ENCODE measurements at regions not wholly inside any gene's neighbourhood (a gene's known extent, or its start where the extent isn't known, plus 50 kb on each side); places are given as distances from the start of the nearest gene placed in this dataset.

DNA sequence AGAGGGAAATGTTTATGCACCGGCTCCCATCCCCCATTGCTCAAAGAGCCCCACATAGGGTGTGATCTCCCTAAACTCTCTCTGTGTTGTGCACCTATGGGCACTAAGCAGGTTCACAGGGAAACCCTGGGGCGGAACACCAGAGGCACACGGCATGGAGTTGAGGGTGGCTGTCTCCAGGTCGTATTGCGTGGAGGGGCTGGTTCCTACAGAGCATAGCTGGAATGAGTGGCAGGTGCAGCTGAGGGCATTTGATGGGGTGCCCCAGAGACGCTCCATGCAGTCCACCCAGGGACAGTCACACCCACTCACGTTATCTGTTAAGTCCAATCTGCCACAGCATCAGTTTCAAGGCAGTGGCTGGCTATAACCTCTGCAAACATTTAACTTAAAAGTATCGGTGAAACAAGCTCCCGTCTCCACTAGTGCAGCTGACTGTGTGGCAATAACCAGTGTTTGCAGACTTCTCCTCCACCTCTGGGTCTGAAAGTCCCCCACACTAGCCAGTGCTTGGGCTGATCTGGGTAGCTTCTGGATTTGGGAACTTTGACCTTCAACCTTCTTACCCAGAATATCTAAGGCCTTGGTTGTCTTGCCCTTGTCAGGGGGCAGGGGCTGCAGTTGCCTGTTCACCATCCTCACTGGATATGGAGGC lies 249.2 kb upstream of the ZNF32 start:
- no peak for DNase-seq
- TF ChIP-seq GATA1 (IDR thresholded peaks at IDR 0.05; ENCODE audit: low read depth, low read length): no peak
- TF ChIP-seq POLR2A (IDR thresholded peaks at IDR 0.05; ENCODE audit: low read length): no peak

DNA sequence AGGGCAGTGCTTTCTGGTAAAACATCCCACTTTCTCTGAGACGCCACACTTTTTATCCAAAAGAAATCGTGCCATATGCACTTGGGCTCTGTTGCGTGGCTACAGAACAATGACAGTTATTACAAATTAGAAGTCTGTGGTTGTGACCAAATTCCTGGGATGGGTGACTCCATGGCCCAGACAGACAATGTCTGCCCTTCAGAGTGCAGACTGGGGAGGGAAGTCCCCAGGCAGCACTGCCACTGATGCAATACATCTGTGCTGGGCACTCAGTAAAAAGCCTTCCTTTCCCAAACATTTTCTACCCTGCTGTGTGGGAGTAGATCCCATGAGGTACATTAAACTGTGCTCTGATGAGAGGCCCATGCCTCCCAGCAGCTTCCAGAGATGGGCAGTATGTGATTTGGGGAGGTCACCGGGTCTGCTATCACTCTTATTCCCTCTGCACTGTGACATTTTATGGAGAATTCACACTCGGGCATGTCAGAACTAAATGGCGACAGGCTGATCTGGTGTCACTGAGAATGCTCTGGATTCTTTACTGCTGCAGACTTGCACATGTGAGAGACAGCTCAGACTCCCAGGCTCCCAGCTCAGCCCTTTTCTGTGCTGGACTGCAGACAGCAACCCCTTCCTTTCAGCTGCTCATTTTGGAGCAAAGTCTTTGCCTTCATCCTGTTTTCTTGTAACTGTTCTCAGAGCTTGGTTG lies 243.5 kb upstream of the ZNF32 start:
- TF ChIP-seq GATA1 (IDR thresholded peaks at IDR 0.05; ENCODE audit: low read depth, low read length) (no peak), POLR2A (IDR thresholded peaks at IDR 0.05; ENCODE audit: low read length) (no peak)
- DNase-seq: no peak

DNA sequence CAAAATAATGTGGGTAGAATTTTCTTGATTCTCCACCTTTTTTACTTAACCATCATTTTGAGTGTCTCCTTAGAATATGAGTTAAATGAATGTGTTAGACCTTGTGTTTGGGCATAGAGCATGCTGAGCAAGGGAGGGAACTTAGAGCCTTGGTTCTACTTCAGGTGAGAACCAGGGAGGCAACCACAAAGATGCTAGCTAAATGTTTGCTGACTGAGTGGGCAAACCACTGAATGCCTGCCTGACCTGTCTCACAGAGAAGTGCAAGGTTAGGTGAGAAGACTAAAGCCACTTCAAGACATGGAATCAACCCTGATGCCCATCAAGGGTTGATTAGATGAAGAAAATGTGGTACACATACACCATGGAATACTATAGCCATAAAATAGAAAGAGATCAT lies 242.6 kb upstream of the ZNF32 start:
- TF ChIP-seq POLR2A (IDR thresholded peaks at IDR 0.05; ENCODE audit: low read length) (no peak), GATA1 (IDR thresholded peaks at IDR 0.05; ENCODE audit: low read depth, low read length) (no peak)
- DNase-seq: no peak

DNA sequence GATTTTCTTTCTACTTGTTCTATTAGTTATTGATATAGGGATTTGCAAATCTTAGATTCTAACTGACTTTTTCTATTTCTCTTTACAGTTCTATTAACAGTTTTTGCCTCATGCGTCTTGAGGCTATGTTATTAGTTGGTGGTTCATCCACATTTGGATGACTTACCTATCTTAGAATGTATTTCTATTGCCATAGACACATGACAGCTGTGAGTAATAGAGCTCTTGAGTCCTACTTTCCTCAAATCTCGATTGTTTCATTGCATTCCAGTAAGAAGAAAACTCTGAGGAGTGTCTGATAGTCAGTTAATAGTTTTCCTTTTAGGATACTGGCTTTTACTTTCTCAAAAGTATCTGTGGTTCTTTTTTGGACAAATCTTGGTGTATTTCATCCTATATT lies 241.4 kb upstream of the ZNF32 start:
- TF ChIP-seq POLR2A (IDR thresholded peaks at IDR 0.05; ENCODE audit: low read length) (no peak), GATA1 (IDR thresholded peaks at IDR 0.05; ENCODE audit: low read depth, low read length) (no peak)
- DNase-seq: no peak

DNA sequence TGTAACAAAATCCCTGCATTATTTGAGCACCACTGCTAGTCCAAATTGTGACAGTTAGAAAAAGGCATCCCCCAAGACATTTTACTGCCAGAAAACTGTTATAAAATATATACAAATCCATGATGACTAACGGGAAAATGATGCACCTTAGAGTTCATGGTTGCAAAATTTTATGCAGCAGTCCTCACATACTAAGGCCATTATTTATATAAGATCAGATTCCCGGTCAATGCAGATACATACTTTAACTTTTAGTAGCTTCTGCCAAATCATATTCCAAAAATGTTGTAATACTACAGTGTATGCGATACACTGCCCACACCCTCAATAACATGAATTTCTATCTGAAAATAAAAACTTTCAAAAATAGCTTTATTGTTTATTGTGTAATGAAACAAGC lies 239.9 kb upstream of the ZNF32 start:
- TF ChIP-seq POLR2A (IDR thresholded peaks at IDR 0.05; ENCODE audit: low read length) (no peak), GATA1 (IDR thresholded peaks at IDR 0.05; ENCODE audit: low read depth, low read length) (no peak)
- no peak for DNase-seq

GRCh38 chr10:43885842-43886241 lies 237.2 kb upstream of the ZNF32 start:
- TF ChIP-seq POLR2A (IDR thresholded peaks at IDR 0.05; ENCODE audit: low read length): no peak
- TF ChIP-seq GATA1 (IDR thresholded peaks at IDR 0.05; ENCODE audit: low read depth, low read length): no peak
- DNase-seq: no peak

GRCh38 chr10:43885252-43885651 lies 236.6 kb upstream of the ZNF32 start:
- DNase-seq: no peak
- TF ChIP-seq POLR2A (IDR thresholded peaks at IDR 0.05; ENCODE audit: low read length) (no peak), GATA1 (IDR thresholded peaks at IDR 0.05; ENCODE audit: low read depth, low read length) (no peak)

DNA sequence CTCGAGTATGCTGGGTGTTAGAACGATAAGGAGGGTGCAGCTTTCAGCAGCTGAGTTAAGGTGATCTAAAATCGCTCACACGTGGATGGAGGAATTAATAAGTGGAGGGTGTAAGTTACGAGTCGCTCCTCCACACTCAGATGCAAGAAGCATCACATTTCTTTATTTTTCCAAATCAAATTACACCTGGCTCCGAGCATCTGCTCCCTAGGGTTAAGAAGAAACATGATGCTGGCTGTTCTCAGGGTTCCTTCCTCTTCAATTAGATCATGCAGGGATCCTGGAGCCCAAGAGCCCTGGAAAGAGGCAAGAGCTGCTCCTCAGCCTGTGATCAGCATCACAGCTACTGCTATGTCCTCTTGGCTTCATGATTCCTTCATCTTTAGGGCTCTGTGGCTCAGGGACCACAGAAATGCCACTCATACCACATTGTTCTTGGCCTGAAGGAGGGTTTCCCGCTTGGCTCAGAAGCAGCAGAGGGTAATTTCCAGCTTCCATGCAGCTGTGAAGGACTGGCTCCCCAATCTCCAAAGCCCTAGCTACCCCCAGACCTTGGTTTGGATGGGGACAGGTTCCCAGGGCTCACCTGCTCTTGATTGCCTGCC lies 235.9 kb upstream of the ZNF32 start:
- TF ChIP-seq POLR2A (IDR thresholded peaks at IDR 0.05; ENCODE audit: low read length) (no peak), GATA1 (IDR thresholded peaks at IDR 0.05; ENCODE audit: low read depth, low read length) (no peak)
- no peak for DNase-seq

DNA sequence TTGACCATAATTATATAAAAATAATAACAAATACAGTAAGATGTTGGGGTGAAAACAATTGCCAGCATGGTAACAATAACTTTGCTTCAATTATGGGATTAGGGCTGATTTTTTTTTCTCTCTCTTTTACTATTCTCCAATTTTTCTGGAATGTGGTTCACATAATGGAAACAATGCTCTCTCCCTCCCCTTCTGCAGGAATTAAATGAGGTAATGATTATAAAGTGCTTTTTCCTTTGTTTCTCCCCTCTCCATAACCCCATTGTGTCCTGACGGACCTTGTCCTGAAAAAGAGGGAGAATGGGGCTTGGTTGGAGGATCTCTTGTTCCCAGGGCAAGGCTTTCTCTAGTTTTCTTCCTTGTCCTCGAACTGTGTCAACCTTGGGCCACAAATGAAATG lies 234.0 kb upstream of the ZNF32 start:
- no peak for DNase-seq
- TF ChIP-seq GATA1 (IDR thresholded peaks at IDR 0.05; ENCODE audit: low read depth, low read length) (no peak), POLR2A (IDR thresholded peaks at IDR 0.05; ENCODE audit: low read length) (no peak)

GRCh38 chr10:43881657-43882056 lies 233.0 kb upstream of the ZNF32 start:
- TF ChIP-seq POLR2A (IDR thresholded peaks at IDR 0.05; ENCODE audit: low read length) (no peak), GATA1 (IDR thresholded peaks at IDR 0.05; ENCODE audit: low read depth, low read length) (no peak)
- no peak for DNase-seq

DNA sequence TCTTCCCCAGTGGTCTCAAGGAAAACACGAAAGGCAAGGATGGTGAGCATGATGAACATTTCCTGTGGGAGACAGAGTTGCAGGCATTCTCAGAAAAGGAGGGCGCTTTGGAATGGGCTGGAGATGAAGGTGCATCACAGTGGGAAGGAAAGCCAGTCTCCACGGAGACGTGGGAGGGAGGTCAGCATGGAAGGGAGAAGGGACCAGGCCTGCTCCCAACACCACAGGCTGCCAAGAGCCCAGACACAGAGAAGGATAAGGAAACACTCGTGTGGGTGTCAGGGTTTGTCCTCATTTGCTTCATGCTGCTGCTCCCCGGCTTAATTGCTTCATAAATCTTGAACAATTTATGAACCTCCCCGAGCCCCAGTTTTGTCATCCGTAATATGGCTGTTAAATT lies 231.5 kb upstream of the ZNF32 start:
- DNase-seq: no peak
- TF ChIP-seq GATA1 (IDR thresholded peaks at IDR 0.05; ENCODE audit: low read depth, low read length) (no peak), POLR2A (IDR thresholded peaks at IDR 0.05; ENCODE audit: low read length) (no peak)

GRCh38 chr10:43879742-43880141 lies 231.1 kb upstream of the ZNF32 start:
- no peak for TF ChIP-seq POLR2A (IDR thresholded peaks at IDR 0.05; ENCODE audit: low read length)
- TF ChIP-seq GATA1 (IDR thresholded peaks at IDR 0.05; ENCODE audit: low read depth, low read length): no peak
- DNase-seq: no peak

GRCh38 chr10:43879162-43879561 lies 230.5 kb upstream of the ZNF32 start:
- TF ChIP-seq POLR2A (IDR thresholded peaks at IDR 0.05; ENCODE audit: low read length) (no peak), GATA1 (IDR thresholded peaks at IDR 0.05; ENCODE audit: low read depth, low read length) (no peak)
- no peak for DNase-seq

DNA sequence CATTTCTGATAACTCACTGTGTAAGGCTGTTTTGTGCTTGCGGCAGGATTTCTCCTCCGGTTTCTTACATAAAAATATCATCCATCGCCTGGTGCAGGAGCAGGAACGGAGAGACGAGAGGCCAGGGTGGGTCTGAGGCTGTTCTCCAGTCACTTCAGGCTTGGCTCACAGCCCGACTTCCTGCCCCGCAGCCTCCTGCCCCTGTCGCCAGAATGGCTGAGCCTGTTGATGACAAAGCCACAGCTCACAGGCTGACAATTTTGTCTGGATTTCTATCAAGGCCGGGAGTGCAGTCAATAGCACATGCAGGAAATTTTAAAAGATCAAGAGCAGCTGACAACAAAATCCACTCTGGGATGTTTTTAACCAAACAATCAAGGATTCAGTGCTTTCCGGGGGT lies 229.7 kb upstream of the ZNF32 start:
- no peak for DNase-seq
- TF ChIP-seq GATA1 (IDR thresholded peaks at IDR 0.05; ENCODE audit: low read depth, low read length) (no peak), POLR2A (IDR thresholded peaks at IDR 0.05; ENCODE audit: low read length) (no peak)

DNA sequence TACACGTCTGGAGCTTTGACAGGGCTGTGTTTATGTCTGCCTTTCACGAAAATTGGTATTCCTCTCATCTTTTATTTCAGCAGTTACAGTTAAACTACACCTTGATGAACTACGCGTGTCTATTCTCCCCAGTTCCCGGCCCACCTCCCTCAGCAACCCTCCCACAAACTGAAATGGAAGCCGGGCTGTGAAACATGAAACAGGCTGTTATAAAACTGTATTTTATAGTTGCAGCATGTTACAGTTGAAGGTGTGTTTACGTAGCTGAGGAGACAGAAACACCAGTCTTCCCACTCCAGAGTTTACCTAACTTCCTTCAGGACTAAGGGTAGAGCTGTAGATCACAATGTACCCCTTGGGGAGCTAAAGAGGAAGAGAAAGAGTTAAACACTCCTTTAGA lies 228.3 kb upstream of the ZNF32 start:
- no peak for TF ChIP-seq POLR2A (IDR thresholded peaks at IDR 0.05; ENCODE audit: low read length)
- no peak for TF ChIP-seq GATA1 (IDR thresholded peaks at IDR 0.05; ENCODE audit: low read depth, low read length)
- no peak for DNase-seq
